GM12891 (cell line): ENCODE measurements at regions not wholly inside any gene's neighbourhood (a gene's known extent, or its start where the extent isn't known, plus 50 kb on each side); places are given as distances from the start of the nearest gene placed in this dataset.

Experiments used
- POLR2A ChIP-seq: IDR thresholded peaks from 2 replicates; pipeline ENCODE4 v1.6.1; 2011; ENCODE audit warnings: low read depth, low read length, control low read depth
- POLR2AphosphoS5 ChIP-seq: IDR thresholded peaks from 2 replicates; pipeline ENCODE4 v1.6.1; 2011; ENCODE audit warnings: low read depth, low read length, control low read depth
- TAF1 ChIP-seq: IDR thresholded peaks from 2 replicates; pipeline ENCODE4 v1.6.1; 2011; ENCODE audit warnings: low read depth, low read length, control low read depth

DNA sequence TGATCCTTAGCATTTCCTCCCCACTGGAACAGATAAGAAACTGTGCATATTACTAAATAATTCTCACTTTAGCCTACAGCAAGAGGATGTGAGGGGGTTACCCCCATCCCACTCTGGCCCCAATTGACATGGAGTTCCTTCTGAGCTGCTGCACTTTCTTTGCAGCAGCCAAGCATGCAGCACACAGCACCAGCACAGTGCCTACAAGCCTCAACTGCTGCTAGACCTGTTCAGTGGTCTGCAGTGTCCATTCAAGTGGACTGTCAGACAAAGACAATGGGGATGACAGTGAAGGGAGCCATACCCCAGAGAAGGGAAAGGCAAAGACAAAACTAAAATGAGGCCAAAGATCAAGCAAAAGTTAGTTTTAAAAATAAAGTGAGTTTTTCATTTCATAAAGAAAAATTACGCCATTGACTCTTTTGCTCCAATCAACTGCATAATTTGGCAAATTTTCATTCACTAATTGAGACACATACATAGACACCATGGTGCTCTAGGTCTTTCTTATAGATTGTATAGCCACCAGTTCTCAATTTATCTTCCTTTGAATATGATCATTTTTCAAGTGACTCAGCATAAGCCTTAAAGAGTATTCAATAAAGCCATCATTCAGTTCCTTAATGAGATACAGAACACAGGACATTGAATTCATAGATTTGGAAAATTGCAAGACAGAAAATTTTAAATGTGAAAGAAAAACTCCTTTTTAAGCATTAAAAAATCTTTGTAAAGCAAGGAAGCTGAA, 410.6 kb downstream of the HNRNPD start:
- TF ChIP-seq POLR2A (no peak), TAF1 (no peak), POLR2AphosphoS5 (no peak)
